Uterus (tissue), 3 donors: ENCODE measurements at regions not wholly inside any gene's neighbourhood (a gene's known extent, or its start where the extent isn't known, plus 50 kb on each side); places are given as distances from the start of the nearest gene placed in this dataset.

Source experiments
- DNase-seq, 2 donors: peaks; one replicate each; pipeline ENCODE4 v3.0.0-alpha.2; 2019 to 2020
- H3K27ac ChIP-seq, 2 donors: fragments of 200-600 bp; sonication (generic); 1 replicate in 1 of 2; 2 replicates in 1 of 2; pipeline ENCODE4 v1.5.1; 2016 to 2018
- H3K27me3 ChIP-seq, 2 donors: fragments of 200-600 bp; sonication (generic); one replicate each; pipeline ENCODE4 v1.5.1; 2018 to 2019; ENCODE audit warnings: control low read depth in 1 of 2
- H3K36me3 ChIP-seq, 2 donors: fragments of 200-600 bp; sonication (generic); one replicate each; pipeline ENCODE4 v1.5.1; 2019; ENCODE audit warnings: control low read depth in 1 of 2
- H3K4me1 ChIP-seq, 2 donors: fragments of 200-600 bp; sonication (generic); one replicate each; pipeline ENCODE4 v1.5.1; 2018 to 2019; ENCODE audit warnings: control low read depth in 1 of 2
- H3K4me3 ChIP-seq, 2 donors: fragments of 200-600 bp; sonication (generic); 1 replicate in 1 of 2; 2 replicates in 1 of 2; pipeline ENCODE4 v1.5.1; 2018 to 2019; ENCODE audit warnings: mild to moderate bottlenecking in 1 of 2
- H3K9me3 ChIP-seq, 2 donors: fragments of 200-600 bp; sonication (generic); one replicate each; pipeline ENCODE4 v1.5.1; 2019; ENCODE audit warnings: control low read depth in 1 of 2
- POLR2A ChIP-seq, 2 donors: fragments of 450-650 bp; IDR thresholded peaks; one replicate each; pipeline ENCODE4 v1.6.1; 2016; ENCODE audit warnings: antibody characterized with exemption in 2 of 2, mild to moderate bottlenecking in 1 of 2, moderate library complexity in 1 of 2
- intact Hi-C: fragments of 100-400 bp; cut with DNase I; formaldehyde crosslinking; loops from one replicate; pipeline ENCODE4 v1.15.1; 2023; ENCODE audit warnings: low total_unique reads
- TF ChIP-seq, protein P1 (sequence below), 4 experiments: fragments of 200-600 bp in 2 of 4; fragments of 450-650 bp in 2 of 4; sonication (generic) in 2 of 4; IDR thresholded peaks; one replicate each; pipeline ENCODE4 v1.5.1; 2016 to 2019; ENCODE audit warnings: antibody characterized with exemption in 4 of 4, mild to moderate bottlenecking in 2 of 4, moderate library complexity in 1 of 4
- donor health status: DM: yes; HTN: yes; CAD: no.

DNA sequence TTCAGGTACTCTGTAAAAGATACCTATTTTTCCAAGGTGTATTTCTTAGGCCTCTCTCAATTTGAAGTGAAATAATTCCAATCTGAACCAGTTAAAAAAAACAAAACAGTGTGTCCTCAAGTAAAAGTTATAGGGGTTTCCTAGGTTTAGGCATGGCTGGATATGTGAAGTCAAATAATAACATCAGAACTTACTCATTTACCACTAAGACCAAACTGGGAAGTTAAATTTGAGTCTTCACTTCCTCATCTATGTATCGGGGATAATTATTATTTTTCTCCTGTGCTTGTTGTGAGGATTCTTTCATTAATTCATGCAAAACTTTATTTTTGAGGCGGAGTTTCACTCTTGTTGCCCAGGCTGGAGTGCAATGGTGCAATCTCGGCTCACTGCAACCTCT, 86.2 kb upstream of the PTPRK start:
- no peaks in the 10 kb centered on the region for H3K9me3 ChIP-seq
- H3K27ac ChIP-seq = no peak overlapping the region
- peaks cover 0 to 1% of the 10 kb centered on the region in 2 donors for H3K36me3 ChIP-seq
- no peak for TF ChIP-seq POLR2A (IDR thresholded peaks at IDR 0.05)
- TF ChIP-seq, protein P1, sequence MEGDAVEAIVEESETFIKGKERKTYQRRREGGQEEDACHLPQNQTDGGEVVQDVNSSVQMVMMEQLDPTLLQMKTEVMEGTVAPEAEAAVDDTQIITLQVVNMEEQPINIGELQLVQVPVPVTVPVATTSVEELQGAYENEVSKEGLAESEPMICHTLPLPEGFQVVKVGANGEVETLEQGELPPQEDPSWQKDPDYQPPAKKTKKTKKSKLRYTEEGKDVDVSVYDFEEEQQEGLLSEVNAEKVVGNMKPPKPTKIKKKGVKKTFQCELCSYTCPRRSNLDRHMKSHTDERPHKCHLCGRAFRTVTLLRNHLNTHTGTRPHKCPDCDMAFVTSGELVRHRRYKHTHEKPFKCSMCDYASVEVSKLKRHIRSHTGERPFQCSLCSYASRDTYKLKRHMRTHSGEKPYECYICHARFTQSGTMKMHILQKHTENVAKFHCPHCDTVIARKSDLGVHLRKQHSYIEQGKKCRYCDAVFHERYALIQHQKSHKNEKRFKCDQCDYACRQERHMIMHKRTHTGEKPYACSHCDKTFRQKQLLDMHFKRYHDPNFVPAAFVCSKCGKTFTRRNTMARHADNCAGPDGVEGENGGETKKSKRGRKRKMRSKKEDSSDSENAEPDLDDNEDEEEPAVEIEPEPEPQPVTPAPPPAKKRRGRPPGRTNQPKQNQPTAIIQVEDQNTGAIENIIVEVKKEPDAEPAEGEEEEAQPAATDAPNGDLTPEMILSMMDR (IDR thresholded peaks at IDR 0.05) = no peak
- no peaks in the 10 kb centered on the region for H3K4me1 ChIP-seq
- H3K4me3 ChIP-seq = no peak overlapping the region
- H3K27me3 ChIP-seq = no peaks in the 10 kb centered on the region
- intact Hi-C loops = no loop called here
- DNase-seq = no peak

DNA sequence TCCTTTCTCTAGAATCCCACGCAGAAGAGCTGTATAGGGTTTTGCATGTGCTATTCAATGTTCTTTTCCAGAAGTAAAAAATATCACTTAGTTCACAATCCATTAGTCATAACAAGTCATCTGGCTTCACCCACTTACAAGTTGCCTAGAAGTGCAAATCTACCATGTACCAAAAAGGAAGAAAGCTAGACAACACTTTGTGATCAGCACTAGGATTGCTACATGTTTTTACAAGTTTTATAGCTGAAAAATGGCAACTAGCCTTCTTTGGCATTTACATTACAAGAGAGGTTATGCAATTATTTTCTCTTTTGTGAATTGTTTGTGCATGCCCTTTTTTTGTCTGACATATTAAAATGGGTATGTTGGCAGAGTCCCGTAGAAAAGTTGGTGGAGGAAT, 85.6 kb upstream of the PTPRK start:
- no peak for DNase-seq
- H3K4me3 ChIP-seq = no peak overlapping the region
- no peaks in the 10 kb centered on the region for H3K4me1 ChIP-seq
- no peaks in the 10 kb centered on the region for H3K27me3 ChIP-seq
- H3K27ac ChIP-seq = no peak overlapping the region
- TF ChIP-seq, protein P1 (IDR thresholded peaks at IDR 0.05) = no peak
- no peak for TF ChIP-seq POLR2A (IDR thresholded peaks at IDR 0.05)
- H3K36me3 ChIP-seq = no peaks in the 10 kb centered on the region
- H3K9me3 ChIP-seq = no peaks in the 10 kb centered on the region
- intact Hi-C loops = no loop called here

DNA sequence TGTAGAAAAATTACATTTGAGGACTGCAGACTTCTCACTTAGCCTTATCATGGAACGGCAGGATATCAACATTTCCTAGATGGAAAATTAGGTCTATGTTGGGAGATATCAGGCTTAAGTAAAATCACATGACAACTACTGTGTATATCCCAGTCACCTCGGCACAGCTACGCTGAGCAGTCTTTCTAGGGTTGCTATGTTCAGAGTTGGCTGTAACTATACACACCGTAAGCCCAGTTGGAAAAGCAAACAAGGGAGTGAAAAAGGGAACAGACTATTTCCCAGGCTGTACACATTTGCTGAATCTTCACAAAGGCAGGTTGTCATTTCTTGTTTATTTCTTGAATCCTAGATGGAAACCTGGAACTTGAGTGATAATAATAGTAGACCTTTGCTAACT, 80.7 kb upstream of the PTPRK start:
- Histone ChIP-seq H3K36me3 (no peaks in the 10 kb centered on the region), H3K27me3 (no peaks in the 10 kb centered on the region), H3K4me1 (no peaks in the 10 kb centered on the region), H3K4me3 (no peak overlapping the region), H3K27ac (no peak overlapping the region), H3K9me3 (no peaks in the 10 kb centered on the region)
- TF ChIP-seq POLR2A (IDR thresholded peaks at IDR 0.05) = no peak
- TF ChIP-seq, protein P1 (IDR thresholded peaks at IDR 0.05) = no peak
- DNase-seq = no peak
- intact Hi-C loops = no loop called here

DNA sequence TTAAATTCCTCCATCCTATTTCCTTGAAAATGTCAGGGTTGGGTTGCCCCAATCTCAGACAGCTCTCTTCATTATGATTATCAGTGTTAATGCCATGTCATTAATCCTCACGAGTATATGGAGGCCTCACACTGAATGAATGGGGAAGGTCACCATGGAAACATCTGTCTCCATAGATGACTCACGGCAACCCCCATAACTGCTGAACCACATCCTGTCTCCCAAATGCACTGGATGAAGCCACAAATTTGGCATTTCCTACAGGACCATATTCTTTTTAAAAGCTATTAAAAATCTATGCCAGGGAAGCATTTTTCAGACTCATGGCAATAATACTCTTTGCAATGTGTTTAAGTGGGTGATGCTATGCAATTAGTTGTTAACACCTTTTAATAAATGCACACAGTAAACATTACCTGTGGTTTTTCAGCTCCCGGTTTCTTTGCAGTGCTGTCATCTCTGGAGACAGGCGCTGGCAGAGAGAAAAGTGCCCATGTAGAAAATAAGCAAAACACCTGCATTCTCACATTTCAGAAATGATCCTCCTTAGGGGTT, 80.1 kb upstream of the PTPRK start:
- intact Hi-C loops = no loop called here
- H3K27me3 ChIP-seq = no peaks in the 10 kb centered on the region
- no peak overlapping the region for H3K27ac ChIP-seq
- H3K4me3 ChIP-seq = no peak overlapping the region
- TF ChIP-seq, protein P1 (IDR thresholded peaks at IDR 0.05) = no peak
- TF ChIP-seq POLR2A (IDR thresholded peaks at IDR 0.05) = no peak
- no peaks in the 10 kb centered on the region for H3K4me1 ChIP-seq
- DNase-seq = no peak
- H3K9me3 ChIP-seq = no peaks in the 10 kb centered on the region
- no peaks in the 10 kb centered on the region for H3K36me3 ChIP-seq

DNA sequence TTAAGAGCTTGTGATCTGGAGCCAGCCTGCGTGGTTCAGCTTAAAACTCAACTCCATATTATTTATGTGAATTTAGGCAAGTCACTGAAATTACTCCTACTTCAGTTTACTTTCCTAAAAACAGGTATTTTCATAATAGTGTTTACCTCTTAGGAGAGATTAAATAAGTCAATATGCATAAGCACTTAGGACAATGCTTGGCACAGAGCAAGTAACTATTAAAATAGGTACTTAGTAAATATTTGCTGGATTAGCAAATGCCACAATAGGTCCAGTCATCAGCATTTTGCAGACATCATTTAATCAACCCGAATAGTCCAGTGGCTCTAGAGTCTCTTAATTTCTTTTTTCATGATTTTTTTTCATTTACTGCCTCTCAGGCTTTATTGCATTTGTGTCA, 78.6 kb upstream of the PTPRK start:
- no peaks in the 10 kb centered on the region for H3K4me1 ChIP-seq
- no peaks in the 10 kb centered on the region for H3K27me3 ChIP-seq
- H3K36me3 ChIP-seq = no peaks in the 10 kb centered on the region
- intact Hi-C loops = no loop called here
- no peak overlapping the region for H3K4me3 ChIP-seq
- no peak for TF ChIP-seq POLR2A (IDR thresholded peaks at IDR 0.05)
- TF ChIP-seq, protein P1 (IDR thresholded peaks at IDR 0.05) = no peak
- no peak overlapping the region for H3K27ac ChIP-seq
- no peaks in the 10 kb centered on the region for H3K9me3 ChIP-seq
- no peak for DNase-seq
